Hepatocyte (in vitro differentiated cells): ENCODE measurements at regions not wholly inside any gene's neighbourhood (a gene's known extent, or its start where the extent isn't known, plus 50 kb on each side); places are given as distances from the start of the nearest gene placed in this dataset.

Source experiments
- DNase-seq: peaks from one replicate; pipeline ENCODE4 v3.0.0-alpha.2; 2016; ENCODE audit warnings: low spot score
- H2AFZ ChIP-seq: fragments of 200-600 bp; sonication (generic); 2 replicates; pipeline ENCODE4 v1.6.0; 2016; ENCODE audit warnings: antibody characterized with exemption, mild to moderate bottlenecking
- H3K27ac ChIP-seq: fragments of 200-600 bp; sonication (generic); 2 replicates; pipeline ENCODE4 v1.5.1; 2016; ENCODE audit warnings: mild to moderate bottlenecking
- H3K27me3 ChIP-seq: fragments of 200-600 bp; sonication (generic); 2 replicates; pipeline ENCODE4 v1.6.1; 2016
- H3K36me3 ChIP-seq: fragments of 200-600 bp; sonication (generic); replicated peaks from 2 replicates; pipeline ENCODE4 v1.5.1; 2016; ENCODE audit warnings: low read depth; ENCODE audit not compliant: insufficient read depth
- H3K4me1 ChIP-seq: fragments of 200-600 bp; sonication (generic); 2 replicates; pipeline ENCODE4 v1.5.1; 2016; ENCODE audit warnings: mild to moderate bottlenecking, moderate library complexity; ENCODE audit not compliant: insufficient read depth
- H3K4me2 ChIP-seq: fragments of 200-600 bp; sonication (generic); 2 replicates; pipeline ENCODE4 v1.6.0; 2016
- H3K4me3 ChIP-seq: fragments of 200-600 bp; sonication (generic); 2 replicates; pipeline ENCODE4 v1.5.1; 2016; ENCODE audit warnings: mild to moderate bottlenecking
- H3K79me2 ChIP-seq: fragments of 200-600 bp; sonication (generic); 2 replicates; pipeline ENCODE4 v1.6.0; 2017; ENCODE audit warnings: mild to moderate bottlenecking
- H3K9me2 ChIP-seq: fragments of 200-600 bp; sonication (generic); replicated peaks from 2 replicates; pipeline ENCODE4 v1.6.0; 2017; ENCODE audit warnings: mild to moderate bottlenecking; ENCODE audit not compliant: insufficient read depth
- H3K9me3 ChIP-seq: fragments of 200-600 bp; sonication (generic); 2 replicates; pipeline ENCODE4 v1.5.1; 2016; ENCODE audit warnings: low read depth, mild to moderate bottlenecking
- H4K20me1 ChIP-seq: fragments of 200-600 bp; sonication (generic); 2 replicates; pipeline ENCODE4 v1.6.0; 2016; ENCODE audit warnings: mild to moderate bottlenecking; ENCODE audit not compliant: insufficient read depth, poor library complexity, severe bottlenecking
- CTCF ChIP-seq: fragments of 200-600 bp; sonication (generic); IDR thresholded peaks from 2 replicates; pipeline ENCODE4 v1.5.1; 2016; ENCODE audit warnings: antibody characterized with exemption, mild to moderate bottlenecking; ENCODE audit not compliant: poor library complexity
- EZH2 ChIP-seq: fragments of 200-600 bp; sonication (generic); IDR thresholded peaks from 2 replicates; pipeline ENCODE4 v1.6.1; 2016; ENCODE audit warnings: antibody characterized with exemption, mild to moderate bottlenecking, borderline replicate concordance
- EZH2phosphoT487 ChIP-seq: fragments of 200-600 bp; sonication (generic); IDR thresholded peaks from one replicate; pipeline ENCODE4 v1.6.1; 2018; ENCODE audit warnings: antibody characterized with exemption, mild to moderate bottlenecking, low read depth, moderate library complexity; ENCODE audit not compliant: unreplicated experiment, severe bottlenecking
- WGBS: methylation state at CpG from one replicate; pipeline ENCODE4 v1.1.6; 2016; ENCODE audit warnings: low lambda C conversion rate; ENCODE audit errors: missing lambda C conversion rate; 5-methylcytosine and 5-hydroxymethylcytosine counted together

GRCh38 chr5:174832811-174833210, 108.4 kb downstream of the MSX2 start:
- Histone ChIP-seq H3K4me3 (no peak overlapping the region), H3K36me3 (no peaks in the 10 kb centered on the region), H4K20me1 (no peaks in the 10 kb centered on the region), H3K9me3 (no peaks in the 10 kb centered on the region), H2AFZ (no peak overlapping the region), H3K4me2 (no peak overlapping the region), H3K4me1 (no peaks in the 10 kb centered on the region), H3K27me3 (no peaks in the 10 kb centered on the region), H3K27ac (no peak overlapping the region), H3K79me2 (no peaks in the 10 kb centered on the region), H3K9me2 (no peaks in the 10 kb centered on the region)
- TF ChIP-seq EZH2 (no peak), EZH2phosphoT487 (no peak), CTCF (no peak)
- 76% methylated on average over 2 of the region's 2 CpGs for WGBS
- no peak for DNase-seq

- no peaks in the 10 kb centered on the region for H3K79me2 ChIP-seq
- H3K9me2 ChIP-seq, result no peaks in the 10 kb centered on the region
- no peaks in the 10 kb centered on the region for H3K4me1 ChIP-seq
- no peak overlapping the region for H3K4me2 ChIP-seq
- no peaks in the 10 kb centered on the region for H3K36me3 ChIP-seq
- no peaks in the 10 kb centered on the region for H3K9me3 ChIP-seq
- no peak for TF ChIP-seq EZH2
- TF ChIP-seq EZH2phosphoT487, result no peak
- no peak for TF ChIP-seq CTCF
- no peak overlapping the region for H2AFZ ChIP-seq
- DNase-seq, result no peak
- 29% methylated on average over 3 of the region's 3 CpGs for WGBS
- no peak overlapping the region for H3K27ac ChIP-seq
- H3K27me3 ChIP-seq, result no peaks in the 10 kb centered on the region
- no peaks in the 10 kb centered on the region for H4K20me1 ChIP-seq
- H3K4me3 ChIP-seq, result no peak overlapping the region
Measured at GRCh38 chr5:174832025-174832424, 107.6 kb downstream of the MSX2 start.

GRCh38 chr5:174831031-174831660, 106.8 kb downstream of the MSX2 start:
- Histone ChIP-seq H3K27ac (no peak overlapping the region), H4K20me1 (no peaks in the 10 kb centered on the region), H2AFZ (no peak overlapping the region), H3K4me3 (no peak overlapping the region), H3K9me3 (no peaks in the 10 kb centered on the region), H3K4me2 (no peak overlapping the region), H3K27me3 (no peaks in the 10 kb centered on the region), H3K9me2 (no peaks in the 10 kb centered on the region), H3K4me1 (no peaks in the 10 kb centered on the region), H3K36me3 (no peaks in the 10 kb centered on the region), H3K79me2 (no peaks in the 10 kb centered on the region)
- DNase-seq, result no peak
- no peak for TF ChIP-seq CTCF
- no peak for TF ChIP-seq EZH2phosphoT487
- TF ChIP-seq EZH2, result no peak
- WGBS, result 89% methylated on average over 2 of the region's 2 CpGs
